Ascending aorta (tissue), 2 donors: ENCODE measurements at regions not wholly inside any gene's neighbourhood (a gene's known extent, or its start where the extent isn't known, plus 50 kb on each side); places are given as distances from the start of the nearest gene placed in this dataset.

Experiments
- DNase-seq, 2 donors: peaks; one replicate each; pipeline ENCODE4 v3.0.0-alpha.2; 2019; ENCODE audit warnings: low spot score in 2 of 2
- H3K27ac ChIP-seq, 2 donors: fragments of 200-600 bp; sonication (generic); one replicate each; pipeline ENCODE4 v1.5.1; 2016 to 2017; ENCODE audit warnings: mild to moderate bottlenecking in 1 of 2
- H3K27me3 ChIP-seq: fragments of 200-600 bp; sonication (generic); one replicate; pipeline ENCODE4 v1.5.1; 2017
- H3K36me3 ChIP-seq, 2 donors: fragments of 200-600 bp; sonication (generic); one replicate each; pipeline ENCODE4 v1.5.1; 2016
- H3K4me1 ChIP-seq, 2 donors: fragments of 200-600 bp; sonication (generic); one replicate each; pipeline ENCODE4 v1.5.1; 2016 to 2017; ENCODE audit warnings: mild to moderate bottlenecking in 1 of 2
- H3K4me3 ChIP-seq, 2 donors: fragments of 200-600 bp; sonication (generic); one replicate each; pipeline ENCODE4 v1.5.1; 2016 to 2017; ENCODE audit warnings: mild to moderate bottlenecking in 1 of 2
- H3K9me3 ChIP-seq, 2 donors: fragments of 200-600 bp; sonication (generic); one replicate each; pipeline ENCODE4 v1.5.1; 2016
- intact Hi-C: fragments of 100-400 bp; cut with DNase I; formaldehyde crosslinking; loops from one replicate; pipeline ENCODE4 v1.15.1; 2023
- TF ChIP-seq, protein P1 (sequence below), 3 experiments: fragments of 200-600 bp in 2 of 3; fragments of 450-650 bp in 1 of 3; sonication (generic) in 2 of 3; IDR thresholded peaks; one replicate each; pipeline ENCODE4 v1.5.1; 2016 to 2019; ENCODE audit warnings: antibody characterized with exemption in 3 of 3, mild to moderate bottlenecking in 1 of 3, moderate library complexity in 1 of 3

DNA sequence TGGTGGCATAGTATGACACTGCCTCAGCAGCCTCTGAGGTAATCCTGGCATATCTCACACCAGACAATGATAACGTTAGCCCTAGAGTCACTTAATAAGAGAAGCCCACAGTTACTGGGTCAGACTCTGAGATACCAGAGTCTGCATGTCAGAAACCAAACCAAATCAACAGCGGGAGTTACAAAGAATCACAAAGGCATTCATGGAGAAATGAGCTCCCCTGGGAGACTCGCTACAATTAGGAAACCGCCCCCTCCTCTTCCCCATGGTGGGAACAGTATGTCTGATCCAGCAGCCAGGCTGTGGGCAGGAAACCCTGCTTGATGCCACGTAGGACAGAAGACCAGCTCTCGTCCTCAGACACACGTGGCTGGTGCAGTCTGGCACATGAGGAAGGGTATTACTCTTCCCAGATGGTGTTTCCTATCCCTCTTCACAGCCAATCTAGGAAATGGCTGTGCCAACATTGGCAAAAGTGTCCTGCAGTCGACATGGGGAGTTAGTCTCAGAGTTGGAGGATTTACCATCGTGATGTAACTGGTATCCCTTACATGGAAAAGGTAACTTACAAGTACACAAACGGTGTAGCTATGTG, 485.4 kb downstream of the ZNF608 start:
- Histone ChIP-seq H3K27ac (no peak overlapping the region), H3K4me3 (no peak overlapping the region), H3K36me3 (no peaks in the 10 kb centered on the region), H3K4me1 (no peaks in the 10 kb centered on the region), H3K9me3 (no peaks in the 10 kb centered on the region), H3K27me3 (no peaks in the 10 kb centered on the region)
- TF ChIP-seq, protein P1, sequence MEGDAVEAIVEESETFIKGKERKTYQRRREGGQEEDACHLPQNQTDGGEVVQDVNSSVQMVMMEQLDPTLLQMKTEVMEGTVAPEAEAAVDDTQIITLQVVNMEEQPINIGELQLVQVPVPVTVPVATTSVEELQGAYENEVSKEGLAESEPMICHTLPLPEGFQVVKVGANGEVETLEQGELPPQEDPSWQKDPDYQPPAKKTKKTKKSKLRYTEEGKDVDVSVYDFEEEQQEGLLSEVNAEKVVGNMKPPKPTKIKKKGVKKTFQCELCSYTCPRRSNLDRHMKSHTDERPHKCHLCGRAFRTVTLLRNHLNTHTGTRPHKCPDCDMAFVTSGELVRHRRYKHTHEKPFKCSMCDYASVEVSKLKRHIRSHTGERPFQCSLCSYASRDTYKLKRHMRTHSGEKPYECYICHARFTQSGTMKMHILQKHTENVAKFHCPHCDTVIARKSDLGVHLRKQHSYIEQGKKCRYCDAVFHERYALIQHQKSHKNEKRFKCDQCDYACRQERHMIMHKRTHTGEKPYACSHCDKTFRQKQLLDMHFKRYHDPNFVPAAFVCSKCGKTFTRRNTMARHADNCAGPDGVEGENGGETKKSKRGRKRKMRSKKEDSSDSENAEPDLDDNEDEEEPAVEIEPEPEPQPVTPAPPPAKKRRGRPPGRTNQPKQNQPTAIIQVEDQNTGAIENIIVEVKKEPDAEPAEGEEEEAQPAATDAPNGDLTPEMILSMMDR (IDR thresholded peaks at IDR 0.05): no peak
- intact Hi-C loops: no loop called here
- no peak for DNase-seq

DNA sequence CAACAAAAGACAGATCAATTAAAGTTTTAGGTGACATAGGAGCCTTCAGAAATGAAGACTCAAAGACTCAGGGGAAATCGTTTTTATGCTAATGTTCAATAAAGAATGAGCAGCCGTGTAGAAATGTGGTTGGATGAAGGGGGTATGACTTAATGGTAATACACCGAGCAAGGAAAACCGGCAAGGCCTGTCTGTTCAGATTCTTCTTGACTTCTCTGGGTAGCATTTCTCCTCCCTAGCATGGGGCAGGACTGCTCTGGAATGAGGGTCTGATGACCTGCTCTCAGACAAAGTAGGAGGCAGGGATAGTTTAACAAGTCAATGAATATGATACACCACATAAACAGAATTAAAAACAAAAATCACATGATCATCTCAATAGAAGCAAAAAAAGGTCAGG, 487.4 kb downstream of the ZNF608 start:
- H3K36me3 ChIP-seq: no peaks in the 10 kb centered on the region
- no peaks in the 10 kb centered on the region for H3K9me3 ChIP-seq
- no peaks in the 10 kb centered on the region for H3K4me1 ChIP-seq
- DNase-seq: no peak
- no peak overlapping the region for H3K4me3 ChIP-seq
- no peaks in the 10 kb centered on the region for H3K27me3 ChIP-seq
- intact Hi-C loops: no loop called here
- no peak overlapping the region for H3K27ac ChIP-seq
- TF ChIP-seq, protein P1 (IDR thresholded peaks at IDR 0.05): no peak

DNA sequence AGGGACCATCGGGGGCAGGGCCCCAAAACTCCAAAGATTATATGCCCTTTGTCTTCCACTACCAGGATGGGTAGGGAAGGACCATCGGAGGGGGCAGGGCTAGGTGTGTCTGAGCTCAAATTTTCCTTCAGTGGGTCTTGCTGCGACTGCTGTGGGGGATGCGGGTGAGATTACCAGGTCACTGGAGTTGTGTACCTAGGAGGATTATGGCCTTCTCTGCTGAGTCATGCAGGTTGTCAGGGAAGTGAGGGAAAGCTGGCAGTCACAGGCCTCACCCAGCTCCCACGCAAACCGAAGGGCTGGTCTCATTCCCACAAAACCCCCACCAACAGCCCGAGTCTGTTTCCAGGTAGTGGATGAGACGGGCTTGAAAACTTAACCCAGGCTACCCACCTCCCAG, 489.4 kb downstream of the ZNF608 start:
- H3K4me1 ChIP-seq: no peaks in the 10 kb centered on the region
- no peak overlapping the region for H3K4me3 ChIP-seq
- intact Hi-C loops: no loop called here
- DNase-seq: no peak
- no peak overlapping the region for H3K27ac ChIP-seq
- TF ChIP-seq, protein P1 (IDR thresholded peaks at IDR 0.05): no peak
- H3K9me3 ChIP-seq: no peaks in the 10 kb centered on the region
- no peaks in the 10 kb centered on the region for H3K36me3 ChIP-seq
- H3K27me3 ChIP-seq: no peaks in the 10 kb centered on the region

DNA sequence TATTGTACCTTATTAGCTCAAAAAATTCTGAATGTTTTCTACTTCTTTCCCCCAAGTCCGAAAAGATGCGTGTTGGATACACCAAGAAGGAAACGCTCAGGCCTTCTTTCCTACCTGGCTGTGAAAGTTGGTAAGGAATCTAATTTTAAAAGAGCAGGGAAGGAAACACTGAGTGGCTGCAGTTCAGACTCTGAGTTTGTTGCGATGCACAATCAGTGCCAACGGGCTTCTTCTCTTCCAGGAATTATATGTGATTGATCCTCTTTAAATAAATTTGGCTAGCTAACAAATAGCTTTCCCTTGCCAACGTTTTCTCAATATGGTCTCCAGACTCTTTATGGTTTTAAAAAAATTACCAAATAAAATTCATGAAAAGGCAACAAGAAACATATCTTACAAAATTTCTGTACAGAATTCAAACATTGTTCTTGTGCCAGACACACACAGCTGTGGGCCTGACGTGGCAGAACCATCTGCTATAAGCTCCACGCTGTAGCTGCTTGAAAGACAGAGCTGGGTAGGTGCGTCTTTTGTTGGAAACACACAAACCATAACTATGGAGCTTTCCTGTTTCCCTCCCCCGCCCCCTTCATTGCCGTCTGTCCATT, 493.1 kb downstream of the ZNF608 start:
- Histone ChIP-seq H3K36me3 (no peaks in the 10 kb centered on the region), H3K4me3 (no peak overlapping the region), H3K9me3 (peaks cover 0 to 4% of the 10 kb centered on the region in 2 donors), H3K4me1 (no peaks in the 10 kb centered on the region), H3K27ac (no peak overlapping the region), H3K27me3 (no peaks in the 10 kb centered on the region)
- TF ChIP-seq, protein P1 (IDR thresholded peaks at IDR 0.05): no peak
- no peak for DNase-seq
- intact Hi-C loops: no loop called here

DNA sequence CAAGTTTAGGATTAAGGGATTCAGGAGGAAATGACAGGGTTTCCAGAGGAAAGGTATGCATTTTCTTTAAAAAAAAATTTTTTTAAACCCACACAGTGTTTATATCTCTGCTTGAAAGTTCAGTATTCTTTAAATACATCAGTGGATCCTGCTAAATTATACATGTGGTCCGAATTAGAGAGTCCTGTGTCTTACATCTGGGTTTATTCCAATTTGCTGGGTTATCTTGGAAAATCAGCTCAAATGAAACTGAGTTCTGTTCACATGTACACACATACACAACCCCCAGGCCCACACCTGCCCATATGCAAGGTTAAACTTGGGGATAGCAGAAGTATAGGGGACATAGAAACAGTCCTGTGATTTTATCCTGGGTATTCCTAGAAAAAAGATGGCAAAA, 493.7 kb downstream of the ZNF608 start:
- intact Hi-C loops: no loop called here
- Histone ChIP-seq H3K27ac (no peak overlapping the region), H3K36me3 (no peaks in the 10 kb centered on the region)

More for the DNA sequence above, 493.7 kb downstream of the ZNF608 start:
- Histone ChIP-seq H3K4me3 (no peak overlapping the region), H3K4me1 (no peaks in the 10 kb centered on the region), H3K9me3 (peaks cover 0 to 10% of the 10 kb centered on the region in 2 donors), H3K27me3 (no peaks in the 10 kb centered on the region)
- no peak for DNase-seq
- TF ChIP-seq, protein P1 (IDR thresholded peaks at IDR 0.05): no peak
